Body of pancreas (tissue), 4 donors: ENCODE measurements at regions not wholly inside any gene's neighbourhood (a gene's known extent, or its start where the extent isn't known, plus 50 kb on each side); places are given as distances from the start of the nearest gene placed in this dataset.

Experiments used
- ATAC-seq: fragments of 150-250 bp; one replicate; pipeline ENCODE4 v1.9.1; 2016
- DNase-seq, 4 donors: peaks; one replicate each; pipeline ENCODE4 v3.0.0-alpha.2; 2019
- H3K27ac ChIP-seq, 4 donors: fragments of 200-600 bp; sonication (generic); 1 replicate in 3 of 4; 2 replicates in 1 of 4; pipeline versions ENCODE4 v1.5.1 to v1.6.1; 2016 to 2019; ENCODE audit warnings: mild to moderate bottlenecking in 1 of 4, mixed read lengths in 1 of 4, moderate library complexity in 1 of 4
- H3K27me3 ChIP-seq, 2 donors: fragments of 200-600 bp; sonication (generic); one replicate each; pipeline ENCODE4 v1.6.0; 2016; ENCODE audit warnings: mild to moderate bottlenecking in 1 of 2
- H3K36me3 ChIP-seq, 2 donors: fragments of 200-600 bp; sonication (generic); replicated peaks in 1 of 2; 2 replicates each; pipeline ENCODE4 v1.5.1; 2016; ENCODE audit warnings: low read depth in 2 of 2; ENCODE audit not compliant: insufficient read depth in 1 of 2
- H3K4me1 ChIP-seq: fragments of 200-600 bp; sonication (generic); one replicate; pipeline ENCODE4 v1.6.0; 2016
- H3K4me3 ChIP-seq, 2 donors: fragments of 200-600 bp; sonication (generic); 1 replicate in 1 of 2; 2 replicates in 1 of 2; pipeline ENCODE4 v1.5.1; 2016 to 2019
- H3K9me3 ChIP-seq, 3 donors: fragments of 200-600 bp; sonication (generic); 1 replicate in 2 of 3; 2 replicates in 1 of 3; pipeline ENCODE4 v1.5.1; 2016
- POLR2A ChIP-seq, 3 donors: fragments of 450-650 bp; IDR thresholded peaks; one replicate each; pipeline ENCODE4 v1.6.1; 2016; ENCODE audit warnings: antibody characterized with exemption in 3 of 3, mild to moderate bottlenecking in 2 of 3
- WGBS, 2 donors: methylation state at CpG; one replicate each; pipeline ENCODE4 v1.1.5; 2017; 5-methylcytosine and 5-hydroxymethylcytosine counted together
- intact Hi-C: fragments of 100-400 bp; cut with DNase I; formaldehyde crosslinking; loops from one replicate; pipeline ENCODE4 v1.15.1; 2023
- TF ChIP-seq, protein P1 (sequence below), 7 experiments: fragments of 450-650 bp in 4 of 7; fragments of 200-600 bp in 3 of 7; sonication (generic) in 3 of 7; IDR thresholded peaks; one replicate each; pipeline ENCODE4 v1.5.1; 2016 to 2019; ENCODE audit warnings: antibody characterized with exemption in 7 of 7

DNA sequence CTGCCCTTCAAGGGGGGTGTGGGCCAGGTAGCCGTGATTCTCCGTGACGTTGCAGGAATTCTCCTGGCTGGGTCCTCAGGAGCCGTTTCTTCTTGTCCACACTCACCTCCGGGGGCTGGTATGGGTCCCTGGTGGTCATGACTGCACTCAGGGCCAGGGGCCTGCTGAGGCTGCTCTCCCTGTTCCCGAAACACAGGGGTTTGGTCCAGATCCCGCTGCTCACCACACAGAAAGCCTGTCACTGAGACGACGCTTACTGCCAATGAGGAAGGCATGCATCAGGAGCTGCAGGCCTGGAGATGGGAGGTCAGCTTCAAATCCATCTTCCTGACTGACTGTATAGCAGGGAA is 160.7 kb downstream of the RTP5 start:
- Histone ChIP-seq H3K27ac (no peak overlapping the region), H3K4me1 (peaks cover under 1% of the 10 kb centered on the region), H3K27me3 (no peaks in the 10 kb centered on the region), H3K9me3 (no peaks in the 10 kb centered on the region), H3K4me3 (no peak overlapping the region), H3K36me3 (no peaks in the 10 kb centered on the region)
- ATAC-seq (no peak), DNase-seq (no peak)
- intact Hi-C loops = no loop called here
- TF ChIP-seq, protein P1, sequence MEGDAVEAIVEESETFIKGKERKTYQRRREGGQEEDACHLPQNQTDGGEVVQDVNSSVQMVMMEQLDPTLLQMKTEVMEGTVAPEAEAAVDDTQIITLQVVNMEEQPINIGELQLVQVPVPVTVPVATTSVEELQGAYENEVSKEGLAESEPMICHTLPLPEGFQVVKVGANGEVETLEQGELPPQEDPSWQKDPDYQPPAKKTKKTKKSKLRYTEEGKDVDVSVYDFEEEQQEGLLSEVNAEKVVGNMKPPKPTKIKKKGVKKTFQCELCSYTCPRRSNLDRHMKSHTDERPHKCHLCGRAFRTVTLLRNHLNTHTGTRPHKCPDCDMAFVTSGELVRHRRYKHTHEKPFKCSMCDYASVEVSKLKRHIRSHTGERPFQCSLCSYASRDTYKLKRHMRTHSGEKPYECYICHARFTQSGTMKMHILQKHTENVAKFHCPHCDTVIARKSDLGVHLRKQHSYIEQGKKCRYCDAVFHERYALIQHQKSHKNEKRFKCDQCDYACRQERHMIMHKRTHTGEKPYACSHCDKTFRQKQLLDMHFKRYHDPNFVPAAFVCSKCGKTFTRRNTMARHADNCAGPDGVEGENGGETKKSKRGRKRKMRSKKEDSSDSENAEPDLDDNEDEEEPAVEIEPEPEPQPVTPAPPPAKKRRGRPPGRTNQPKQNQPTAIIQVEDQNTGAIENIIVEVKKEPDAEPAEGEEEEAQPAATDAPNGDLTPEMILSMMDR (IDR thresholded peaks at IDR 0.05) = no peak
- TF ChIP-seq POLR2A (IDR thresholded peaks at IDR 0.05) = no peak
- 86 to 93% methylated on average over 9 of the region's 9 CpGs for WGBS, 2 donors

DNA sequence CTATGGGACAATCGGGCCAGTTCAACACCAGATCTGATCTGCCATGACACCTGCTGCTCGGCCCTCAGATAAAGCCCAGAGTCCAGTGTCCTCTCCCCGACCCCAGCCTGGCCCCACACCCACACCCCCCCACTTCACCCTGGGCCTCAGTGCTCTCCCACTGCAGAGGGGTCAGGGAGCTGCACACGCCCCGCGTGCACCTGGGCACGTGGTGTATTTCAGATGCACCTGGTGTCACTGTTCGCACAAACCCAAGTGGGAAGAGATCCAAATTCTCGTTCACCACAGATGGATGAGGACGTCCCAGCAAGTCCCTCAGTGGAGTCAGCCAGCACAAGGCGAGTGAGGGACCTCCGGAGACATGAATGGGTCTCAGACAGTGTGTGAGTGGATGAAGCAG is 161.3 kb downstream of the RTP5 start:
- no peak for DNase-seq
- no peak for TF ChIP-seq POLR2A (IDR thresholded peaks at IDR 0.05)
- TF ChIP-seq, protein P1 (IDR thresholded peaks at IDR 0.05) = no peak

DNA sequence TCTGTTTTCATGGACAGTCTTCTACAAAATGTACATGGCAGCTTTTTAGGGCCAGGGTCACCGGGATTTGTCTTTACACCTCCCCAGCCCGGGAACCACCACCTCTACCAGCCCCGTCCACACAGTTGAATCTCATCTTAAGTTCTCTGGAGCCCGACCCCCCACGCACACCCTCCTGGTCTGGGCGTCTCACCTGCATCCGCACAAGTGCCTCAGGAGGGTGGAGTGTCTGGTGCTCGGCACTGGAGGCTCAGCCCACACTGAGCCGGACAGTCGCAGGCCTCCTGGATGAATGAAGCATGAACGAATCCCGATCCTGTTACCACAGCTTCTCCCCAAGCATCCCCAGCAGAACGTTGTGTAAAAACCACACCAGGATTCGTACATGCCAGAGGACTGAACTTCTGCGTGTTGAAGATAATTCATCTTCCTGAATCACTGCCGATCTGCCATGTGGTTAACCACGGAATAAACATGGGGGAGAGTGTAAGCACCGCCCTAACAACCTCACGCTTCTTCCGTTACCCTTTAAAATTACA is 162.0 kb downstream of the RTP5 start:
- no peak for ATAC-seq

More for the DNA sequence above, 161.3 kb downstream of the RTP5 start:
- Histone ChIP-seq H3K27me3 (no peaks in the 10 kb centered on the region), H3K4me1 (peaks cover 7% of the 10 kb centered on the region), H3K27ac (no peak overlapping the region), H3K4me3 (no peak overlapping the region), H3K9me3 (no peaks in the 10 kb centered on the region), H3K36me3 (no peaks in the 10 kb centered on the region)
- no peak for ATAC-seq
- WGBS, 2 donors = 70 to 78% methylated on average over 11 to 12 of the region's 12 CpGs
- intact Hi-C loops = no loop called here

DNA sequence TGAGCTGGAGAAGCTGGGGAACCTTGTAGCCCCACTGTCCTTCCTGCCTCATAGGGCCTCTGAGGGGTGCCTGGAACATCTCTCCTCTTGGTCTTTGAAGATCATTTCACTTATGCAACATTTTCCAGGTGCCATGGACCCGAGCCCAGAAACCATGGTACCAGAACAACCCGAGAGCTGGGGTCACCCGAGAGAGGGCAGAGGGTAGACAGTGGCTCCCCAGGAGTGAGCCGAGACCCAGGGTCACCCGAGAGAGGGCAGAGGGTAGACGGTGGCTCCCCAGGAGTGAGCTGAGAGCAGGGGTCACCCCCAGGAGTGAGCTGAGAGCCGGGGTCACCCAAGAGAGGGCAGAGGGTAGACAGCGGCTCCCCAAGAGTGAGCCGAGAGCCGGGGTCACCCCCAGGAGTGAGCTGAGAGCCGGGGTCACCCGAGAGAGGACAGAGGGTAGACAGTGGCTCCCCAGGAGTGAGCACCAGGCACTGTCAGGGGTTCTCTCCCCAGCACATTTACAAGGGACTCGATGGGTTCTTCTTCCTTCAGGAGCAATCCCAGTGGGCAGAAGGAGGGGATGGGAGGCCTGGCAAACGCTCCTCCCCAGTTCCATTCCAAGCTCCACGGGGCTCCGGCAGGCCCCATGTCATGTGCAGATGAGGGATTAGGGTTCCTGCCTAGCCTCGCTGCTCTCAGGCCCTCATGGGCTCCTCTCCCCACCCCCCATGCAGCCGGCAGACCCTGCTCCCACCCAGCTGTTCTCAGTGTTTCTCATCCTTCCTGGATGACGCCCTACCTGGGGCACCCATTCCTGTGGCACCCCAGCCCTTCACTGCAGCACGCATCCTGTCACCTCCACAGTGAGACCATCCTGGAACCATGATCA is 163.5 kb downstream of the RTP5 start:
- no peak overlapping the region for H3K4me3 ChIP-seq
- intact Hi-C loops = no loop called here
- H3K4me1 ChIP-seq = peaks cover 8% of the 10 kb centered on the region
- WGBS, 2 donors = 72 to 77% methylated on average over 16 to 19 of the region's 20 CpGs
- DNase-seq = no peak
- TF ChIP-seq, protein P1 (IDR thresholded peaks at IDR 0.05) = no peak
- TF ChIP-seq POLR2A (IDR thresholded peaks at IDR 0.05) = no peak
- no peaks in the 10 kb centered on the region for H3K27me3 ChIP-seq
- H3K27ac ChIP-seq = no peak overlapping the region
- no peaks in the 10 kb centered on the region for H3K9me3 ChIP-seq
- ATAC-seq = no peak
- no peaks in the 10 kb centered on the region for H3K36me3 ChIP-seq

More for the DNA sequence above, 162.0 kb downstream of the RTP5 start:
- WGBS, 2 donors = 63 to 76% methylated on average over 20 of the region's 20 CpGs
- H3K4me1 ChIP-seq = peaks cover 8% of the 10 kb centered on the region
- no peak for TF ChIP-seq POLR2A (IDR thresholded peaks at IDR 0.05)
- TF ChIP-seq, protein P1 (IDR thresholded peaks at IDR 0.05) = no peak
- intact Hi-C loops = no loop called here
- no peaks in the 10 kb centered on the region for H3K9me3 ChIP-seq
- H3K27ac ChIP-seq = no peak overlapping the region
- DNase-seq = no peak
- no peaks in the 10 kb centered on the region for H3K36me3 ChIP-seq
- H3K4me3 ChIP-seq = no peak overlapping the region
- no peaks in the 10 kb centered on the region for H3K27me3 ChIP-seq
